T-helper 1 cell treated with Interleukin-12 subunit alpha and Interleukin-12 subunit beta and Interleukin-4 antibody, amounts not matched to agents 30 μg/mL and 1 μg/mL, for 36 hours (primary cell): ENCODE measurements at regions not wholly inside any gene's neighbourhood (a gene's known extent, or its start where the extent isn't known, plus 50 kb on each side); places are given as distances from the start of the nearest gene placed in this dataset.
"Not testable (repeated sequence)": the region's sequence is repeated elsewhere in the genome, so short reads cannot be mapped to it uniquely, and the experiment has no call there.

Source experiments
- H3K27ac Mint-ChIP-seq: one replicate; pipeline ENCODE4 v1.8.0; 2021; ENCODE audit warnings: mild to moderate bottlenecking, mixed read lengths
- H3K27me3 Mint-ChIP-seq: one replicate; pipeline ENCODE4 v1.8.0; 2021; ENCODE audit warnings: low read depth, mixed read lengths
- H3K36me3 Mint-ChIP-seq: one replicate; pipeline ENCODE4 v1.8.0; 2021; ENCODE audit warnings: low read depth, mixed read lengths
- H3K4me1 Mint-ChIP-seq: one replicate; pipeline ENCODE4 v1.8.0; 2021; ENCODE audit warnings: low read depth, mixed read lengths
- H3K4me3 Mint-ChIP-seq: one replicate; pipeline ENCODE4 v1.8.0; 2021; ENCODE audit warnings: mild to moderate bottlenecking, moderate library complexity, mixed read lengths
- H3K9me3 Mint-ChIP-seq: one replicate; pipeline ENCODE4 v1.8.0; 2021; ENCODE audit warnings: mixed read lengths

- Mint-ChIP-seq H3K27me3 (no peaks in the 10 kb centered on the region), H3K9me3 (peaks cover 41% of the 10 kb centered on the region), H3K36me3 (peaks cover 12% of the 10 kb centered on the region), H3K4me3 (no peak overlapping the region), H3K27ac (no peak overlapping the region), H3K4me1 (peaks cover 1% of the 10 kb centered on the region)
Measured at GRCh38 chr14:89708982-89709625, 245.4 kb downstream of the EFCAB11 start.

GRCh38 chr14:89707086-89707485 is 247.4 kb downstream of the EFCAB11 start:
- H3K4me3 Mint-ChIP-seq = no peak overlapping the region
- peaks cover 33% of the 10 kb centered on the region for H3K9me3 Mint-ChIP-seq

GRCh38 chr14:89702876-89703200 is 251.7 kb downstream of the EFCAB11 start:
- Mint-ChIP-seq H3K9me3 (peaks cover 23% of the 10 kb centered on the region), H3K4me3 (no peak overlapping the region), H3K36me3 (peaks cover 6% of the 10 kb centered on the region), H3K27me3 (no peaks in the 10 kb centered on the region), H3K27ac (no peak overlapping the region), H3K4me1 (peaks cover 23% of the 10 kb centered on the region)

More at GRCh38 chr14:89707086-89707485, 247.4 kb downstream of the EFCAB11 start:
- peaks cover 15% of the 10 kb centered on the region for H3K36me3 Mint-ChIP-seq
- peaks cover 12% of the 10 kb centered on the region for H3K4me1 Mint-ChIP-seq
- no peak overlapping the region for H3K27ac Mint-ChIP-seq
- no peaks in the 10 kb centered on the region for H3K27me3 Mint-ChIP-seq

- Mint-ChIP-seq H3K27me3 (no peaks in the 10 kb centered on the region), H3K36me3 (peaks cover 6% of the 10 kb centered on the region), H3K27ac (peak overlapping the region; percentile 69), H3K4me1 (peaks cover 28% of the 10 kb centered on the region), H3K9me3 (peaks cover 28% of the 10 kb centered on the region), H3K4me3 (peak overlapping the region; percentile 65)
Measured at GRCh38 chr14:89702073-89702875, 252.3 kb downstream of the EFCAB11 start.

- H3K4me1 Mint-ChIP-seq = peaks cover 36% of the 10 kb centered on the region
- peaks cover 35% of the 10 kb centered on the region for H3K9me3 Mint-ChIP-seq
- no peaks in the 10 kb centered on the region for H3K27me3 Mint-ChIP-seq
- H3K27ac Mint-ChIP-seq = peak overlapping the region; percentile 69
- peak overlapping the region; percentile 65 for H3K4me3 Mint-ChIP-seq
- peaks cover 6% of the 10 kb centered on the region for H3K36me3 Mint-ChIP-seq
Measured at GRCh38 chr14:89701211-89702043, 253.1 kb downstream of the EFCAB11 start.

GRCh38 chr14:89700801-89701200 is 253.7 kb downstream of the EFCAB11 start:
- peaks cover 36% of the 10 kb centered on the region for H3K4me1 Mint-ChIP-seq
- H3K9me3 Mint-ChIP-seq = peaks cover 35% of the 10 kb centered on the region
- no peaks in the 10 kb centered on the region for H3K27me3 Mint-ChIP-seq
- H3K27ac Mint-ChIP-seq = no peak overlapping the region
- peaks cover 6% of the 10 kb centered on the region for H3K36me3 Mint-ChIP-seq
- H3K4me3 Mint-ChIP-seq = peak overlapping the region; percentile 53

GRCh38 chr14:89699071-89699470 is 255.5 kb downstream of the EFCAB11 start:
- Mint-ChIP-seq H3K27me3 (no peaks in the 10 kb centered on the region), H3K4me1 (peaks cover 34% of the 10 kb centered on the region), H3K36me3 (peaks cover 6% of the 10 kb centered on the region), H3K4me3 (no peak overlapping the region), H3K9me3 (peaks cover 27% of the 10 kb centered on the region), H3K27ac (no peak overlapping the region)

- H3K9me3 Mint-ChIP-seq = peaks cover 16% of the 10 kb centered on the region
- no peaks in the 10 kb centered on the region for H3K36me3 Mint-ChIP-seq
- H3K4me1 Mint-ChIP-seq = peaks cover 24% of the 10 kb centered on the region
- H3K27me3 Mint-ChIP-seq = no peaks in the 10 kb centered on the region
- H3K27ac Mint-ChIP-seq = peak overlapping the region; percentile 28
- no peak overlapping the region for H3K4me3 Mint-ChIP-seq
Measured at GRCh38 chr14:89697281-89698060, 257.1 kb downstream of the EFCAB11 start.

GRCh38 chr14:89695846-89696245 is 258.7 kb downstream of the EFCAB11 start:
- Mint-ChIP-seq H3K4me3 (no peak overlapping the region), H3K36me3 (no peaks in the 10 kb centered on the region), H3K4me1 (peaks cover 18% of the 10 kb centered on the region), H3K27me3 (no peaks in the 10 kb centered on the region), H3K27ac (no peak overlapping the region), H3K9me3 (peaks cover 16% of the 10 kb centered on the region)

GRCh38 chr14:89690139-89690538 is 264.4 kb downstream of the EFCAB11 start:
- Mint-ChIP-seq H3K4me1 (peaks cover 3% of the 10 kb centered on the region), H3K27me3 (no peaks in the 10 kb centered on the region), H3K36me3 (peaks cover 4% of the 10 kb centered on the region), H3K27ac (no peak overlapping the region), H3K9me3 (peaks cover 27% of the 10 kb centered on the region), H3K4me3 (no peak overlapping the region)

- H3K27ac Mint-ChIP-seq, H3K4me3 Mint-ChIP-seq, H3K4me1 Mint-ChIP-seq, H3K36me3 Mint-ChIP-seq, H3K27me3 Mint-ChIP-seq: not testable (repeated sequence)
- peaks cover 32% of the 10 kb centered on the region for H3K9me3 Mint-ChIP-seq
Measured at GRCh38 chr14:89689711-89690110, 264.8 kb downstream of the EFCAB11 start.

- Mint-ChIP-seq H3K27ac (no peak overlapping the region), H3K9me3 (peaks cover 39% of the 10 kb centered on the region), H3K36me3 (peaks cover 7% of the 10 kb centered on the region), H3K27me3 (no peaks in the 10 kb centered on the region), H3K4me3 (no peak overlapping the region), H3K4me1 (peaks cover 3% of the 10 kb centered on the region)
Measured at GRCh38 chr14:89688507-89689211, 265.9 kb downstream of the EFCAB11 start.

GRCh38 chr14:89687129-89687528 is 267.4 kb downstream of the EFCAB11 start:
- H3K27ac Mint-ChIP-seq, H3K4me1 Mint-ChIP-seq, H3K4me3 Mint-ChIP-seq, H3K36me3 Mint-ChIP-seq, H3K27me3 Mint-ChIP-seq: not testable (repeated sequence)
- peaks cover 39% of the 10 kb centered on the region for H3K9me3 Mint-ChIP-seq
